ENCODE measurements at regions not wholly inside any gene's neighbourhood (a gene's known extent, or its start where the extent isn't known, plus 50 kb on each side); places are given as distances from the start of the nearest gene placed in this dataset.

DNA sequence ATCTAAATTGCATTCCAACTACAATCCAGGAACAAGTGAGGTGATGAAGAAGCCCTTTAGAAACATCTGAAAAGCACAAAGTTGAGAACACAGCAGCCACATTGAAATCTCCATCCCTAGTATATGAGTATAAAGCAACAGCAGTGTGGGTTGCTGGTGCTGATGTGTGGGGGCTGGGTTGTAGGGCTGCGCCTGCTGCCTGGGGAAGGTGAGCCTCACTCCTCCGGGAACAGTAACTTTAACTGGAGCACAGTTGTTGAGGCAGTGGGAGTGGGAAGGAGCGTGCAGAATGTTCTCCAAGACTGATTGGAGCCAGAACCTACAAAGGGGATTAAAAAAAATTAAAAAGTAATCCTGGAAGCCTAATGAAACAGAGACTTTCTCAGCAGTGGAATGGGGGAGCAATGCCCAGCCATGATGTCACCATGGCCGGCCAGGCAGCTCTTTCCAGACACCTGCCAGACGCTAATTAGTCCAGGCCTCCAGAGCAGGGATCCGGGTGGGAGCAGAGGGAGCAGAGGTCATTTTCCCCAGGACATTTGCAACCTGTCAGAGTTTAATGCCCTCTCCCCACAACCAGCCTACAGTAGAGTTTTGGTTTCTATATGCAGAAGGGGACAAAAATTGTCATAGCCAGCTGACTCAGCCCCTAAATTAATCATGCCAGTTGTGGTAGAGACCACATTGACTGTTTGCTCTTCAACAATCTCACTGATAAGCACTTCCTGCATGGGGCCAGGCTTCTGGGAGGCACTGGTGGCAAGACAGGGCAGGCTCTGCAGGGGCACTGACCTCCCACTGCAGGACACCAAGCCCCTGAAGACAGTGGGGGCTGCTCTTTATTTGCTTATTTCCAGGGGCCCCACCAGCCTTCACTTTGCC lies 133.0 kb upstream of the ZNF32 start:
- DNase-seq (ENCODE audit: low spot score) = no peak

DNA sequence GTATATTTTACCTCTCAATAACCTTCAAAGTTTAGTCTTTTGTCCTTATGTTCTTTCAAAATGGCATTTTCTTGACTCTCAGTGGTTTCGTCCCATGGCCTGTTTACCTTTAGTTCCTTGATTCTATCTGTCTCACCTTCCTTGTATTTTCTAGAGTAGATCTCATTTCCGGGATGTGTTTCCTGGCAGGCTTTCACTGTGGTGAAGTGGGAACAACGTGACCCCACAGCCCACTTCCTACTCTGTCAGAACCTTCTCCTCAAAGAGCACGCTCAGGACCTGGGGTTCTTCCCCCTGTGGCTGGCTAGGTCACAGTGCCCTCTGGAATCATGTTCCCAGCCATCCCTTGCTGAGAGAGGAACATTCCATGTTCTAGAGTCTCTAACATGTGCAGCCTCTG lies 129.9 kb upstream of the ZNF32 start:
- DNase-seq (ENCODE audit: low spot score) = no peak

DNA sequence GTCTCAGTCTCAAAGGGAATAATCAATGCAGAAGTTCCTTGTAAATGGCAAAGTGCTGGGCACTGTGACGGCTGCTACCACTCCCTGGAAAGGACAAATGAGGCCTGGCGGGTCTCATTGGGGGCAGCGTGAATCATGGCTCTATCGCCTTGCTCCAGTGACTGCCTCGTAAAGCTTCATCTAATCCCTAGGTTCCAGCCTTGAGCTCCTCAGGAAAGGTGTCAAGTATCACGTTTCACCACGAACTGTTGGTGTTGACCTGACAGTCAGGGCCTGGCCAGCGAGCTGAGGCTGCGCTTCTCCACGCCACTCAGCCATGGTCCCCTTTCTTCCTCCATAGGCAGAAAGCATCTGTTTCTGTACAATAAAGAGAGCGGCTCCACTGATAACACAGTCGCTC lies 126.7 kb upstream of the ZNF32 start:
- no peak for DNase-seq (ENCODE audit: low spot score)

DNA sequence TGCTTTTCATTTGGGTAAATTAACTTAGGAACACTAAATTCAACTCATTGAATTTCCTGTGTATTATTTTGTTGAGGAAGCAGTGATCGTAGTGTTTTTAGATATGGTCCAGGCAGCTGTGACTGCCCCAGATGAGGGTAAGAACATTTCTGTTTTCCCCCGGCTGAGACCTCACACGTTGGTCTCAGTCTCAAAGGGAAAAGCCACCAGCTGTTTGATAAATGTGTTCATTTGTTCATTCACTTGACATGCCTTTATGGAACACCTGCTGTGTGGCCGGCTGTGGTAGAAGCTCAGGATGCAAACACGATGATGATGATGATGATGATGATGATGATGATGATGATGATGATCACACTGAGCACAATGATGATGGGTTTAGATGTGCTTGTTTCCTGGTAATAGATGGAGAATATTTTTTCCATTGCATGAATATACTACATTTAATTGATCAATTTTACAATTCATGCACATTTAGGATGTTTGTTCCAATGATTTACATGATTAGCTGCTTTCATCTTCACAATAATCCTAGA lies 125.6 kb upstream of the ZNF32 start:
- DNase-seq (ENCODE audit: low spot score) = no peak

DNA sequence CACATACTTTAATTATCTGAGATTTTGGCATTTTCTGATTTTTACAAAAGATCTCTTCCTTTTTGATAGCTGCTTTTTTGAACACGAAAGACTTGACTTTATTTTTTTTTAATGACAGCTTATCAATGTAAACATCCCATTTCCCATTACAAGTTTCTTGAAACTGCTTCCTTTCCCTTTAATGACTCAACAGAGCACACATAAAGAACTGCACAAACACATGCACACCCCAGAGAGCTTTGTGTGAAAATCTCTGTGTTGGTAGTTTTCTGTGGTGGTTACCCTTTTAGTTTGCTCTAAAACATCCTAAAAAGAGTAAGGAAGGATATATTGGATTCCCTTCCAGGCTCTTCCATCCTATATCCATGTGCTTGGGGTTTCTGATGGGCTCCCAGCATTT lies 125.1 kb upstream of the ZNF32 start:
- no peak for DNase-seq (ENCODE audit: low spot score)

DNA sequence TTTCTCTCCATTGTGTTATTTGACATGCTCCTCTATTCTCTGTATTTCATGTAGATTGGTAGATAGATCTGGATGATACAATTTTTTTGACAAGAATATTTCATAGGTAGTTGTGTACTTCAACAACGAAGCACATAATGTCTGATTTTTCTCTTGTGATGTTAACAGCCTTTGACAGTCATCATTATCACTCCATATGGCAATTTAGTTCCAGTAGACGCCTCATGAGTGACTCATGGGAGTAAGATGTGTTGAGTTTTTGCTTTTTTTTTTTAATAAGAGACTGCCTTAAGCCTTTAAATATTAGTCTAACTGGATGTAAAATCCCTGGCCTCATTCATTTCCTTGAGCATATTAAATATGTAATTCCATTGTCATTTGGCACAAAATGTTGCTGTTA lies 123.5 kb upstream of the ZNF32 start:
- no peak for DNase-seq (ENCODE audit: low spot score)

DNA sequence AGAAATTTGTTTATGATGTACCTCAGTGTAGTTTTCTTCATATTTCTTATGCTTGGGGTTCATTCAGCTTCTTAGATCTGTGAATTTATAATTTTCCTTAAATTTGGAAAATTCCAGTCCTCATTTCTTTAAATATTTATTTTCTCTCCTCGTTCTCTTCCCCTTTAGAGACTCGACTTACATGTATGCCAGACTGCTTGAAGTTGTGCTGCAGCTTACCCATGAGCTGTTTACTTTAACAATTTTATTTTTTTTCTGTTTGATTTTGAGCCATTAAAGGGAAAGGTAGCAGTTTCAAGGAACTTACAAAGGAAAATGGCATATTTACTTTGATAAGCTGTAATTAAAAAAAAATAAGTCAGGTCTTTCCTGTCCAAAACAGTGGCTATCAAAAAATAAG lies 123.0 kb upstream of the ZNF32 start:
- DNase-seq (ENCODE audit: low spot score) = no peak

DNA sequence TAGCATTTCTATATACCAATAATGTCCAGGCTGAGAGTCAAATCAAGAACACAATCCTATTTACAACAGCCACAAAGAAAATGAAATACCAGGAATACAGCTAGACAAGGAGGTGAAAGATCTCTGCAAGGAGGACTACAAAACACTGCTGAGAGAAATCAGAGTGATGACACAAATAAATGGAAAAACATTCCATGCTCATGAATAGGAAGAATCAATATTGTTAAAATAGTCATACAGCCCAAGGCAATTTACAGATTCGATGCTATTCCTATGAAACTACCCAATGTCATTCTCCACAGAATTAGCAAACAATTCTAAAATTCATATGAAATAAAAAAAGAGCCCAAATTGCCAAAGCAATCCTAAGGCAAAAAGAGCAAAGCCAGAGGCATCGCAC lies 116.8 kb upstream of the ZNF32 start:
- DNase-seq (ENCODE audit: low spot score) = no peak

DNA sequence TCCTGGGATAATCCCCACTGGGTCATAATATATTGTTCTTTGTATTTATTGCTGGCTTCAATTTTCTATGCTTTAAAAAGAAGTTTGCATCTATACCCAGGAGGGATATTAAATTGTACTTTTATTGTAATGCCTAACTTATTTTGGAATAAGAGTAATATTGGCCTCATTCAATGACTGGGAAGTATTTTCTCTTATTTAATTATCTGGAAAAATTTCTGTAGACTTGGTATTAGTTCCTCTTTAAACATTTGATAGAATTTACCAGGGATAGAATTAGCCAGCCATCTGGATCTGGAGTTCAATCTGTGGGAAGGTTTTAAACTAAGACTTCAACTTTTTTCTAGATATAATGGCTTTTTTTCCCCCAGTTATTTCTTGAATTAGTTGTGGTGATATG lies 115.2 kb upstream of the ZNF32 start:
- no peak for DNase-seq (ENCODE audit: low spot score)

DNA sequence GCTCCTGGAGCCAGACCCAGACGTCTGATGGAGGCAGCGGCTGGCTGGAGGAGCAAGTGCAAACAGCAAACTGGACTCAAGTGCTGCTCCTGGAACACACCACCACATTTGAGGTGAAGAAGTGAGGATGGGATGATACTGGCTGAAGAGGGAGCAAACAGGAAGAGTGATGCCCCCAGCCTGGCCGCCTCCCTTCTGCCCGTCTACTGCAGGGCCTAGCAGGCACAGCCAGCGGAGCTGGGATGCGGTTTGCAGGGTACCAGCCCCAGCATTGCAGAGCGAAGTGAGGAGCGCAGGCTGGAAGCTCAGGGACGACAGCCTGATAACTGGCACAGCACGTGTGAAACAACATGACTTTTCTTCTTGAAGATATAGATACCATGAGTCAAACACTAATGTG lies 111.8 kb upstream of the ZNF32 start:
- no peak for DNase-seq (ENCODE audit: low spot score)

DNA sequence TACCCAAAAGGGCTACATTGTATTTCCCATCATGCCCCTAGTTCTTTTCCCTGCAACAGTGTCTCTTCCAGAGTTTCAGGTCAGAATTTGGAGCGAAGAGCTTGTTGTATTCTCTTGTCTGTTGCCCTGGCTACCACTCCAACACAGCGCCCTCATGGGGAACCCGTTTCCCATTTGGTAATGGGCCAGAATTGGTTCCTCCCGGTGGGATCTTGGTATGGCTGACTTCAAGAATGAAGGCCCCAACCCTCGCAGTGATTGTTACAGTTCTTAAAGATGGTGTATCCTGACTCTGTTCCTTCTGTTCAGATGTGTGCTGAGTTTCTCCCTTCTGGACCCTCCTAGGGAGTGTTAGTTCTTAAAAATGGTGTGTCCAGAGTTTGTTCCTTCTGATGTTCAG lies 110.5 kb upstream of the ZNF32 start:
- no peak for DNase-seq (ENCODE audit: low spot score)

DNA sequence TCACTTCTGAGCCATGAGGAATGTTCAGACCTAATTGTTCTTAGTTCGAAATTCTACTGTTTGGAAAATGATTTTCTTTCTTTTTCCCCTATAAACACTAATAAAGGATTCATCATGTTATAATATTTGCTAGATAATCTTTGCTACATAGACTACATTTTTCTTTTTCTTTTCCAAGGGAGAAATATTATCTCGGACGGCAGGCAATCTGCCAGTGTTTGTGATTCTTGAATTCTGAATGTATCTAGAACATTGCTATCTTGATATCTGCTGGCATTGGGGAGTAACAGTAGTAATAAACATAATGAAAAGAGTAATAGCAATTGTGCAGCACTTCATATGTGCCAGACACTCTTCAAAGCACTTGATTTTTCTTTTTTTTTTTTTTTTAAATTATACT lies 107.7 kb upstream of the ZNF32 start:
- no peak for DNase-seq (ENCODE audit: low spot score)

DNA sequence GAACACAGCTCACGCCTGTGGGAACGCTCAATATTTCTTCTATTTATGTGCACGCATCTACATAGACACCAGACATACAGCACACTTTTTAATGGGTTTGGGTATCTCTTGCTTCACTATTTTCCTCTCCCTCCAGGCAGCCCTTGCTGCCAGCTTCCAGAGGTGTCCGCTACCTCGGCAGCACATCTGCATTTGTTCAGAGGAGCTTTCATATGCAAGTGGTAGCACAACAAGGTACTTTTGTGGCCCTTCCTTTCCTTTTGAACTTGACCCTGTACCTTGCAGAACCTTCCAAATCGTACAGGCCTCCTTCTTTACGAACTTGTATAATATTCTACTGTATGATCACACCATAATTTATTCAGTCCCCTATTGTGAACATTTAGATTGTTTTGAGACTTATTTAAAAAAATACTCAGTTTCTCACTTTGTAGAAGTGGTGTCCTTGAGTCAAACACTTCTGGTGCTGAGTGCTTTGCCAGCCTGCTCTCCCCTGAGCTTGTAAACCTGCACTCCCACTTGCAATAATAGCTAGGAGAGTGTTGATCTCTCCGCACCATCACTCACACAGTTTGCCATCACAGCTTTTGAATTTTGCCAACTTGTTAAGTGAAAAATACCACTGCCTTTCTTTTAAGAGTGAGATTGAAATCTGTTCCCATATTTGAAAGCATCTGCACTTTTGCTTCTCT lies 106.0 kb upstream of the ZNF32 start:
- DNase-seq (ENCODE audit: low spot score) = no peak

DNA sequence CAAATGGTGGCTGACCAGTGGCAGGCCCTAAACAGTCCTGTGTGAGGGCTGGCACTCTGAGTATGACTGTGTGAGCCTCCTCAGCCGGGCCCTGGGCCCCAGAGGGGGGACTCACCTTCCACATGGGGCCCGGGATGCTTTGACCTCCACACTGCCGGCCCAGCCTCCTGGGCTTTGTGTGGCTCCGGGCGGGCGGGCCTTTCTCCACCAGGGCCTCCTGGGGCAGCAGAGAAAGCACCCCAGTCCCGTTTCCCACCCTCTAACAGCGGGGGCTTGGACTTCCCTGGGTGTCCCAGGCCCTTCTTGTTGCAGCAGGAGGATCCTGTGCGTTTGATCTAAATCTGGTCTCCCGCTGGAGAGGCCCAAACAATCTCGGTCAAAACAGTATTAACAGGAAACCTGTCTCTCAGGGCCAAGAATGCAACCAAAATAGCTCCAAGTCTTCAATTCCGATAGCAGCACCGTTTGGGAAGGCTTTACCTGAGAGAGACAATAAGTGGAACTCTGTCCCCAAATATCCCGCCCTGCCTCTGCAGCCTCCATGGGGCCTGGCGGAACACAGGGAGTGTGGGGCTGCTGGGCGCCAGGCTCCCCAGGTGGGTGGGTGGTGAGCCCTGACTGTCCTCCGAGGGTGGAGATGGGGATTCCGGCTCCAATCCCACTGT lies 104.8 kb upstream of the ZNF32 start:
- no peak for DNase-seq (ENCODE audit: low spot score)

DNA sequence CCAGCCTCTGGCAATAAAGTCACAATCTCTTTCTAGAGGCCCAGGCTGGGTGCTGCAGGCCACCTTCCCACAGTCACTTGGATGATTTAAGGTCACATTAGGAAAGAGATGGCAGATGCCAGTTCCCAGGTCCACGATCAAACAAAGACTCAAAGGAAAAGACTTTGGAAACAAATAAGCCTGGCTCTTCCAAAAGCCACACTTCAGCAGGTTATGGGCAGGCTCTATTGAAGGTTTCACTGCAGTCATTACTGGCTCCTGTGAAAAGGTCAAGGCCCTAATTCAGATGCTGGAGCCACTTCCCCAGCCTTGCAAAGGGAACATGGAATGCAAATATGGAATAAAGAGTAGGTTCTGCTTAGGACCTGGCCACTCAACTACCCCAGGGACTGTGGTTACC lies 104.0 kb upstream of the ZNF32 start:
- DNase-seq (ENCODE audit: low spot score) = no peak

DNA sequence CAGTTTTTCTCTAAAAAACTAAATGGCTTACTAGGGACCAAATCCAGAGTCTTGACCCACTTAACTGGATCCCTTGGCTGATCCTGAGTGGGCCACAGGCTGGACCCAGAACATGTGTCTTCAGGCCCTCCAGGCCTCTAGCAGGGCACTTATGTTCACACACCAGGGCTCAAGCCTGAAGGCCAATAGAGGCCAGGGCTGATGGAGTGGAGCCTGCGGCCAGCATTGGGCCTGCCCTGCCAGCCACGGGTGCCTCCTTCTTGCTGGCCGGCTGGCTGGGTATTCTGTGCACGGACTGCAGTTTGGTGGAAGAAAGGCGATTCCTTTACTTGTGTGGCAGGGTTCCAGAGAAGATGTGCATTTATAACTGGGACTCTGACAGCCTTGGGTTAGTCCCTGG lies 103.0 kb upstream of the ZNF32 start:
- no peak for DNase-seq (ENCODE audit: low spot score)

DNA sequence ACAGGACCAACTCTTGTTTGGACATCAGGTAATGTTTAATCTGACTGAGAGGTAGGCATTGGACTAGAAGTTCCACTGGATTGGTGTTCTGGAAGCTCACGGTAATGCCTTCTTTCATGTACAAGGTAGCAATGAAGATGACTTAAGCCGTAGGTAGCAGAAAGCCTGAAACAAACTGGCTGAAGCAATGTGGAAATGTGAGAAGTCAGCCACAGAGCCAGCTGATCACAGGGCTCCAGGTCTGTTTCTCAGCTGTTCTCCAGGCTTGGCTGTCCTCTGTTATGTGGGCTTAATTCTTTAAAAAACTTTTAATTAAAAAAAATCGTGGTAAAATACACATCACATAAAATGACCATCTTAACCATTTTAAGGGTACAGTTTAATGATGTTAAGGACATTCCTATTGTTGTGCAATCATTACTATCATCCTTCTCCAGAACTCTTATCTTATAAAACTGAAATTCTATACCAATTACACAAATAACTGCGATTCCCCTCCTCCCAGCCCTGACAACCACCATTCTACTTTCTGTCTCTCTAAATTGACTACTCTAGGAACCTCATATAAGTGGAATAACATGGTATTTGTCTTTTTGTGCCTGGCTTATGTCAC lies 101.4 kb upstream of the ZNF32 start:
- DNase-seq (ENCODE audit: low spot score) = no peak

DNA sequence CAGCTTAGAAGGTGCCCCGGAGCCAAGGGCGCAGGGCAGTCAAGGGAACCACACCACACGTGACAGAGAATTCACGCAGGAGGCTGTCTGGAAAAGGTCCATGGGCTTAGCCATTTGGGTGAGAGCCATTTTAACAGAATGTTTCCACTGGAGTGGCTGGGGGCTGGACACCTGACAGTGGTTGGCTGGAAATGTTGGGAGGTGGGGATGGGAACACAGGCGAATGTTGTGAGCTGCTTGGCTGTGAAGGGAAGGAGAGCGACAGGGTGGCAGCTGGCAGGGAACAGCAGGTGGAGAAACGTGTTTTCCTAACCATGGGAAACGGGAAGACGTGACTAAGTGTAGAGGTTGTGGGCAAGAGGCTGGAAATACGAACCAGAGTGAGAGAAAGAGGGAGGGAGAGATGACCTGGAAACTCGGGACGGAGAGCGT lies 100.5 kb upstream of the ZNF32 start:
- DNase-seq (ENCODE audit: low spot score) = no peak

DNA sequence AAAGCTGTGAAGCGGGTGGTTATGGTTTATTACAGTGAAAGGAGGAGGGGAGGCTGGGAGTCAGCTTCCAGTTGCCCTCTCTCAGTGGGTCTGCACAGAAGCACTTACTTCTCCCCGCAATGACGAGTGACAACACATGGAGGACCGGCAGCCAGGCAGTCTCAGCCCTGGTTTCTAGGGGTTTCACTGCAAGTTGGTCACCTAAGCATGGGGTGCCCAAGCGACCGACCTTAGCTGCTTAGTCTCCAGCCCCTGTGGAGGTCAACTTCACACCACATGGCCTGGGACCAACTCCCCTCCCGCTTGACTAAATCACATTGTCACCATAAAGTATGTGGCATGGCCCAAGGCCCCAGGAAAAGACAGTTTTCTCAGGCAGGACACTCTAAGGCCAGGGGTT lies 99.9 kb upstream of the ZNF32 start:
- DNase-seq (ENCODE audit: low spot score) = no peak

DNA sequence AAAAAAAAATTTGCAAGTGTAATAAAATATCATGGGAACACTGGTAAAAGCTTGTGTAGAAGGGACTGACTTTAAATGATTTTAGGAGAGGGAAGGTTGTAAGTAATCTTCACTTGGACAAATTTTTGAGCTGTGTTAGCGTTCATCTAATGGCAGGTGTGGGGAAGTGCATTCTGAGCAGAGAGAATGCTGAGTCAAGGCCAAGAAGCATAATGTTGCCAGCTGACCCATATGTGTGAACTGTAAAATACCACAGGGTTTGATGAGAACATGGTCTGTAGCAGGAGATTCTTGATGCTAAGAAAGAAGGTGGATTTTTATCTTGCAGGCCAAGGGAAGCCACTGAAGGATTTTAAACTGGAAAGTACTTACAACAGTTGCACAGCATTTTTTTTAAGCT lies 98.2 kb upstream of the ZNF32 start:
- no peak for DNase-seq (ENCODE audit: low spot score)

DNA sequence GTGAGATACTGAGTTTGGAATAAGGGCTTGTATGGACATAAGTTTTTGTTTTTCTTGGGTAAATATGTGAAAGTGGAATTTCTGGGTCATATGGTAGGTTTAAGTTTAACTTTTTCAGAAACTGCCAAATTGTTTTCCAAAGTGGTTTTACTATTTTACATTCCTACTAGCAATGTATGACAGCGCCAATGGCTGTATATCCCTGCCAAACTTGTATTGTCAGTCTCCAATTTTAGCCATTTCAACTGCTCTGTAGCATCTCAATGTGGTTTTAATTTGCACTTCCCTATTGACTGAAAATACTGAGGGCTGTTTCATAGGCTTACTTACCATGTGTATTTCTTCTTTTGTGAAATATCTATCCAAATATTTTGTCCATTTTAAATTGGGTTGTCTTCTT lies 90.5 kb upstream of the ZNF32 start:
- no peak for DNase-seq (ENCODE audit: low spot score)

DNA sequence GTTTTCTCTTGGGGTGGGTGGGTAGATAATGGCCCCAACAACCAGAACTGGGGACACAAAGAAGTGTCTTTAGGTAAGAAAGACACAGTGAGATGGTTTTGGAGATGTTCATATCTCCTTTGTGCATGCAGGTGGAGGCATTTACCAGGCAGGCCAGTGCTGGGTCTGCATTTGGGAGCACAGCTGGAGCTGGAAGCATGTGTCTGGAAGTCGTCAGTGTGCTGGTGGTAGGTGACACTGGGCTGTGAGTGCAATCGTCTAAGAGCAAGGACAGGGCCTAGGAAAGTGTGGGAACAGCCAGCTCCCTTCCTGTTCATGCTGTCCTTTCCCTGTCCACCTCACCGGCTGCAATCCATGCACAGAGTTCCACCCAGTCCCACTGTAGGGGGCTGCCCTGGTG lies 88.3 kb upstream of the ZNF32 start:
- no peak for DNase-seq (ENCODE audit: low spot score)

DNA sequence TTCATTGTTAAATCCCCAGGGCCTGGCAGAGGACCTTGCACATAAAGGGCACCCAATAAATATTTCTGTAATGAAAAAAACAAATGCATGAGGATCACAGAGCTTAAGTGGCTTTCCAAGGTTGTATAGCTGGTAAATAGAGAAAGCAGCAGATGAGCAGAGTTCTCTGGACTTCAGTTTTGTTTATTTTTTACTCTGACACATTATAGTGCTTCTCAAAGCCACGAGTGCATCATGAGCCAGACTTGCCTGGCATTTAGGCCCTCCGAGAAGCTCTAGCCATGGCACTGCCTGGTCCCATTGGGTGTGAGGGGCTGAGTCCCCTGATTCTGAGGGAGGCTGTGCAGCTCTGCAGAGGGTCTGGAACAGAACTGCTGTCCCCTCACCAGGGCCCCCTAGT lies 87.2 kb upstream of the ZNF32 start:
- DNase-seq (ENCODE audit: low spot score) = no peak

All from iPS-NIHi11 (cell line).